ENCODE measurements at regions not wholly inside any gene's neighbourhood (a gene's known extent, or its start where the extent isn't known, plus 50 kb on each side); places are given as distances from the start of the nearest gene placed in this dataset.

- TF ChIP-seq CTCF (IDR thresholded peaks at IDR 0.05) (no peak), TEAD1 (CRISPR knock-in tag; IDR thresholded peaks at IDR 0.05) (no peak), ZNF138 (CRISPR knock-in tag; conservative IDR thresholded peaks at IDR 0.05) (no peak), HMGXB4 (CRISPR knock-in tag; IDR thresholded peaks at IDR 0.05) (no peak), ETV6 (CRISPR knock-in tag; IDR thresholded peaks at IDR 0.05) (no peak), CBFB (CRISPR knock-in tag; IDR thresholded peaks at IDR 0.05; ENCODE audit: low read depth) (no peak), E2F4 (CRISPR knock-in tag; IDR thresholded peaks at IDR 0.05; ENCODE audit: borderline replicate concordance, low read depth) (no peak), SOX15 (CRISPR knock-in tag; IDR thresholded peaks at IDR 0.05) (no peak), E2F1 (CRISPR knock-in tag; IDR thresholded peaks at IDR 0.05) (no peak), ZBTB43 (CRISPR knock-in tag; IDR thresholded peaks at IDR 0.05) (no peak), ZNF423 (CRISPR knock-in tag; IDR thresholded peaks at IDR 0.05) (no peak), CREB1 (CRISPR knock-in tag; IDR thresholded peaks at IDR 0.05) (no peak), RELA (CRISPR knock-in tag; IDR thresholded peaks at IDR 0.05; ENCODE audit: borderline replicate concordance) (no peak), AR (CRISPR knock-in tag; IDR thresholded peaks at IDR 0.05) (no peak)
These were observed 186.3 kb upstream of the GPR149 start for GRCh38 chr3:154616298-154616697.

Measured in WTC11 (cell line).